Body of pancreas (tissue), 4 donors: ENCODE measurements at regions not wholly inside any gene's neighbourhood (a gene's known extent, or its start where the extent isn't known, plus 50 kb on each side); places are given as distances from the start of the nearest gene placed in this dataset.

Source experiments
- ATAC-seq: fragments of 150-250 bp; one replicate; pipeline ENCODE4 v1.9.1; 2016
- DNase-seq, 4 donors: peaks; one replicate each; pipeline ENCODE4 v3.0.0-alpha.2; 2019
- H3K27ac ChIP-seq, 4 donors: fragments of 200-600 bp; sonication (generic); 1 replicate in 3 of 4; 2 replicates in 1 of 4; pipeline versions ENCODE4 v1.5.1 to v1.6.1; 2016 to 2019; ENCODE audit warnings: mild to moderate bottlenecking in 1 of 4, mixed read lengths in 1 of 4, moderate library complexity in 1 of 4
- H3K27me3 ChIP-seq, 2 donors: fragments of 200-600 bp; sonication (generic); one replicate each; pipeline ENCODE4 v1.6.0; 2016; ENCODE audit warnings: mild to moderate bottlenecking in 1 of 2
- H3K36me3 ChIP-seq, 2 donors: fragments of 200-600 bp; sonication (generic); replicated peaks in 1 of 2; 2 replicates each; pipeline ENCODE4 v1.5.1; 2016; ENCODE audit warnings: low read depth in 2 of 2; ENCODE audit not compliant: insufficient read depth in 1 of 2
- H3K4me1 ChIP-seq: fragments of 200-600 bp; sonication (generic); one replicate; pipeline ENCODE4 v1.6.0; 2016
- H3K4me3 ChIP-seq, 2 donors: fragments of 200-600 bp; sonication (generic); 1 replicate in 1 of 2; 2 replicates in 1 of 2; pipeline ENCODE4 v1.5.1; 2016 to 2019
- H3K9me3 ChIP-seq, 3 donors: fragments of 200-600 bp; sonication (generic); 1 replicate in 2 of 3; 2 replicates in 1 of 3; pipeline ENCODE4 v1.5.1; 2016
- POLR2A ChIP-seq, 3 donors: fragments of 450-650 bp; IDR thresholded peaks; one replicate each; pipeline ENCODE4 v1.6.1; 2016; ENCODE audit warnings: antibody characterized with exemption in 3 of 3, mild to moderate bottlenecking in 2 of 3
- WGBS, 2 donors: methylation state at CpG; one replicate each; pipeline ENCODE4 v1.1.5; 2017; 5-methylcytosine and 5-hydroxymethylcytosine counted together
- intact Hi-C: fragments of 100-400 bp; cut with DNase I; formaldehyde crosslinking; loops from one replicate; pipeline ENCODE4 v1.15.1; 2023
- TF ChIP-seq, protein P1 (sequence below), 7 experiments: fragments of 450-650 bp in 4 of 7; fragments of 200-600 bp in 3 of 7; sonication (generic) in 3 of 7; IDR thresholded peaks; one replicate each; pipeline ENCODE4 v1.5.1; 2016 to 2019; ENCODE audit warnings: antibody characterized with exemption in 7 of 7

DNA sequence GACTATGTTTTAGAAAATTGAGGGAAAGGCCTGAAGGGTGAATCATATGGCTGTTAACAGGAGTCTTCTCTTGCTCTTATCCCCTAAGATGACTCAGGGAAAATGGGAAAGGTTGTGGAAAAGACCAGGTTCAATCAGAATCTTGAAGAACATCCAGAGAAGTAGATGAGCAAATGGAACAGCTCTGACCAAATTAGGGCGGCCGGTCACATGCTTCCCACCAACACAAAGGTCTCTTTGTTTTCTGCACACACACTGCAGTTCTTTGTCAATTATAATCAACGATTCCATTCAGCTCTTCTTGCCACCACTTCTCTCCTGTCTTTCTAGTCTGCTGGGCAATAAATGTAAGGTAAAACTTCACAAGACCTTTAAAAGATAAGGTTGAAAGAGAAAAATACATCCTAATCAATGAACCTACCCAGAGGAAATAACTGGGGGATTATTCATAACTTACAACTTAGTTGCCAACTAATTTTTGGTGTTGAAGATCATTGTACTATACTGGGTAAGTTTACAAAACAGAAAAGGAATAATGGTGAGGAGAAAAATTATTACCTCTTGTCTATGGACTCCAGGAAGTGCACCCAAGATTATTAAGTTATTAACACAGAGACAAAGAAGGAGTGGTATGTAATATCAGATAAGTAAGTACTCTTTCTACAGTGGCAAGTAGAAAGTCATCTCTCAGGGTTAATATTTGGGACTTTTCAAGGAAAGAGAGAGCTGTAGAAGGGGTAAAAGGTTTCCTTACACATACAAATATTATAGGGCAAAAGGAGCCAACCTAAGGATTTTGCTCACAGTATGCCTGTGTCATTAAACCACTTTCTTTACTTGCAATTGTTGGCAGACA lies 441.9 kb upstream of the PIK3R1 start:
- Histone ChIP-seq H3K36me3 (no peaks in the 10 kb centered on the region), H3K4me3 (no peak overlapping the region), H3K27ac (peak overlapping the region in 3 of 4 donors; percentile 49 to 71 (median 65)), H3K27me3 (no peaks in the 10 kb centered on the region), H3K4me1 (peaks cover 32% of the 10 kb centered on the region), H3K9me3 (no peaks in the 10 kb centered on the region)
- TF ChIP-seq POLR2A (IDR thresholded peaks at IDR 0.05) = no peak
- TF ChIP-seq, protein P1, sequence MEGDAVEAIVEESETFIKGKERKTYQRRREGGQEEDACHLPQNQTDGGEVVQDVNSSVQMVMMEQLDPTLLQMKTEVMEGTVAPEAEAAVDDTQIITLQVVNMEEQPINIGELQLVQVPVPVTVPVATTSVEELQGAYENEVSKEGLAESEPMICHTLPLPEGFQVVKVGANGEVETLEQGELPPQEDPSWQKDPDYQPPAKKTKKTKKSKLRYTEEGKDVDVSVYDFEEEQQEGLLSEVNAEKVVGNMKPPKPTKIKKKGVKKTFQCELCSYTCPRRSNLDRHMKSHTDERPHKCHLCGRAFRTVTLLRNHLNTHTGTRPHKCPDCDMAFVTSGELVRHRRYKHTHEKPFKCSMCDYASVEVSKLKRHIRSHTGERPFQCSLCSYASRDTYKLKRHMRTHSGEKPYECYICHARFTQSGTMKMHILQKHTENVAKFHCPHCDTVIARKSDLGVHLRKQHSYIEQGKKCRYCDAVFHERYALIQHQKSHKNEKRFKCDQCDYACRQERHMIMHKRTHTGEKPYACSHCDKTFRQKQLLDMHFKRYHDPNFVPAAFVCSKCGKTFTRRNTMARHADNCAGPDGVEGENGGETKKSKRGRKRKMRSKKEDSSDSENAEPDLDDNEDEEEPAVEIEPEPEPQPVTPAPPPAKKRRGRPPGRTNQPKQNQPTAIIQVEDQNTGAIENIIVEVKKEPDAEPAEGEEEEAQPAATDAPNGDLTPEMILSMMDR (IDR thresholded peaks at IDR 0.05) = no peak
- WGBS, 2 donors = 28 to 29% methylated on average over 3 of the region's 3 CpGs
- intact Hi-C loops = no loop called here
- ATAC-seq (peak; percentile 72), DNase-seq (peak in 3 of 4 donors; percentile 18 to 39 (median 28))

DNA sequence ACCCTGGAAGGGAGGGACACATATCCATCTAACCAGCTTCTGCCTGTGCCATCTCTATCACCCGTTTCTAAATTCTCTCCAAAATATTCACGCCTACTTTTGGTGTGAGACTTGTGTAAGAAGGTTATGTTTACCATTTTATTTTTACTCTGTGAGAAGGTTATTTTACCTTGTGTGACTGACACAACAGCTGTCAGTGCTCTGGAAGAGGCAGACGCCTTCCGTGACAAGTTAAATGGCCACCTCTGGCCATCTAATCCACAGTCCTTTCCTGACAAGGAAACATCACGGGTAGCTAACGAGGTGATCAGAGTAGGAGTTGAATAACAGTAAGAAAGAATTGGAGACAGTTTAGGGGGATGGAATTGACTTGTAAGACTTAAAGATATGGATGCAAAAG lies 443.8 kb upstream of the PIK3R1 start:
- no peaks in the 10 kb centered on the region for H3K9me3 ChIP-seq
- H3K27ac ChIP-seq = peak overlapping the region in 2 of 4 donors; percentile 62 to 65
- H3K4me3 ChIP-seq = no peak overlapping the region
- no peaks in the 10 kb centered on the region for H3K27me3 ChIP-seq
- TF ChIP-seq POLR2A (IDR thresholded peaks at IDR 0.05) = no peak
- TF ChIP-seq, protein P1 (IDR thresholded peaks at IDR 0.05) = no peak
- 60 to 66% methylated on average over 6 of the region's 6 CpGs for WGBS, 2 donors
- no peaks in the 10 kb centered on the region for H3K36me3 ChIP-seq
- intact Hi-C loops = no loop called here
- ATAC-seq = no peak
- peaks cover 32% of the 10 kb centered on the region for H3K4me1 ChIP-seq
- no peak for DNase-seq

DNA sequence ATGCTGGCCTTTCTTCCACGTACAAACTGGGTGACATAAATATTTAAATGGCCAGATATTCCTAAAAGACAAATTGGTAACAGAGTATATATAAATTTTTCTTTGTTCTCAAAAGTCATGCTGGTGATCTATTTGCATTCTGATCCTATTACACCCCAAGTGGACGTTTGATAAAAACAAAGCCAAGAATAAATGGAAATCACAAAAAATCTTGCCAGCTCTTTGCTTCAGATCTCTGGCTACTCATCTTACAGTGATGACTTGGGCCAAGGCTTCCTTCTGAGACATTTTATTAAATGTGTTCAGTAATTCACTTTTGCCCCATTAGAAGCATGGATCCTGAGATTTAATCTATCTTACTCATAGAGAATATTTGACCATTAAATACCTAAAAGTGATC lies 444.3 kb upstream of the PIK3R1 start:
- TF ChIP-seq, protein P1 (IDR thresholded peaks at IDR 0.05) = no peak
- TF ChIP-seq POLR2A (IDR thresholded peaks at IDR 0.05) = no peak
- Histone ChIP-seq H3K36me3 (no peaks in the 10 kb centered on the region), H3K4me3 (no peak overlapping the region), H3K27me3 (no peaks in the 10 kb centered on the region), H3K9me3 (no peaks in the 10 kb centered on the region), H3K4me1 (peaks cover 32% of the 10 kb centered on the region), H3K27ac (peak overlapping the region in 3 of 4 donors; percentile 46 to 65 (median 62))
- intact Hi-C loops = no loop called here
- WGBS, 2 donors = 16 to 20% methylated on average over 2 of the region's 2 CpGs
- no peak for ATAC-seq
- no peak for DNase-seq

DNA sequence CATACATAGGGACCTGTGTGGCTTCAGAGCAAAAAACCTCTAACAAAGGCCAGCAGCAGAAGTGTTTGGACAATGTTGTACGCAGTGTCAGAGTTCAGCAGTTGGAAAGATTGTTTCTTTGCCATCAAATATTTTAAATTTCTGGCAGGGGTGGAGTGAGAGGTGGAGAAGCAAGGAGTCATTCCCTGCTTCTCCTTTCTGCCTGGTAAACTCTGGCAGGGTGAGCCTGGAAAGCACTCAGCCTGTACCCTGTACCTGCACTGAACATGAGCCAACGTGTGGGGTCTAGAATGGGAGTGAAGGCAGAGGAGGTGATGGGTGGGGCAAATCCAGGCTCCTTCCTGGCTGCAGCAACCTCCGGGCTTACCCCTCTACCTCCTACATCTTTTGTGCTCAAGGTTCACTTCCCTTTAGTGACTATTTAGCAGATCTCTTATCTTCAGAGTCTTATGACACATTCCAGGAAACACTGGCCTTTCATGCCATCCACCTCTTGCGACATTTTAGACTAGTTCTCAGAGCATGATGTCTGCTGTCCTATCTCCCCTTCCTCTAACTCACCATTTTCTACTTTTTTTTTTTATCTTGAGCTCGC lies 445.0 kb upstream of the PIK3R1 start:
- peak; percentile 49 for ATAC-seq
- Histone ChIP-seq H3K36me3 (no peaks in the 10 kb centered on the region), H3K9me3 (no peaks in the 10 kb centered on the region), H3K4me3 (no peak overlapping the region), H3K27me3 (no peaks in the 10 kb centered on the region), H3K27ac (peak overlapping the region in 3 of 4 donors; percentile 46 to 65 (median 62)), H3K4me1 (peaks cover 32% of the 10 kb centered on the region)
- TF ChIP-seq POLR2A (IDR thresholded peaks at IDR 0.05) = no peak
- TF ChIP-seq, protein P1 (IDR thresholded peaks at IDR 0.05) = no peak
- intact Hi-C loops = no loop called here
- 33 to 45% methylated on average over 5 of the region's 5 CpGs for WGBS, 2 donors
- peak in 3 of 4 donors; percentile 8 to 46 (median 22) for DNase-seq
